Mesendoderm (in vitro differentiated cells): ENCODE measurements at regions not wholly inside any gene's neighbourhood (a gene's known extent, or its start where the extent isn't known, plus 50 kb on each side); places are given as distances from the start of the nearest gene placed in this dataset.
"Not testable (repeated sequence)": the region's sequence is repeated elsewhere in the genome, so short reads cannot be mapped to it uniquely, and the experiment has no call there.

Experiments used
- DNase-seq: peaks from one replicate; pipeline ENCODE4 v3.0.0; 2013
- H2AK5ac ChIP-seq: 2 replicates; pipeline ENCODE4 v1.6.1; 2013; ENCODE audit warnings: low read length, inconsistent platforms
- H2BK120ac ChIP-seq: 2 replicates; pipeline ENCODE4 v1.6.1; 2013; ENCODE audit warnings: low read depth, mild to moderate bottlenecking, low read length, moderate library complexity, mixed read lengths
- H2BK15ac ChIP-seq: replicated peaks from 2 replicates; pipeline ENCODE4 v1.6.1; 2013; ENCODE audit warnings: low read depth, mild to moderate bottlenecking, moderate library complexity
- H2BK5ac ChIP-seq: 2 replicates; pipeline ENCODE4 v1.6.1; 2013; ENCODE audit warnings: low read length, inconsistent platforms
- H3K18ac ChIP-seq: 2 replicates; pipeline ENCODE4 v1.6.1; 2013; ENCODE audit warnings: mild to moderate bottlenecking, low read length, mixed read lengths
- H3K23ac ChIP-seq: one replicate; pipeline ENCODE4 v1.6.1; 2013; ENCODE audit warnings: low read length
- H3K27ac ChIP-seq: 2 replicates; pipeline ENCODE4 v1.5.1; 2013; ENCODE audit warnings: low read depth, mild to moderate bottlenecking, inconsistent platforms, low read length, moderate library complexity
- H3K27me3 ChIP-seq: 2 replicates; pipeline ENCODE4 v1.6.1; 2013; ENCODE audit warnings: low read length, control low read depth, mild to moderate bottlenecking, inconsistent platforms; ENCODE audit not compliant: insufficient read depth, poor library complexity
- H3K36me3 ChIP-seq: 2 replicates; pipeline ENCODE4 v1.6.1; 2013; ENCODE audit warnings: low read length, inconsistent platforms; ENCODE audit not compliant: control insufficient read depth, insufficient read depth
- H3K4ac ChIP-seq: one replicate; pipeline ENCODE4 v1.6.1; 2013; ENCODE audit warnings: low read depth, mild to moderate bottlenecking, low read length, moderate library complexity
- H3K4me1 ChIP-seq: 2 replicates; pipeline ENCODE4 v1.6.1; 2013; ENCODE audit warnings: low read depth, low read length, inconsistent platforms; ENCODE audit not compliant: control insufficient read depth
- H3K4me2 ChIP-seq: 2 replicates; pipeline ENCODE4 v1.6.1; 2013; ENCODE audit warnings: low read length
- H3K4me3 ChIP-seq: 2 replicates; pipeline ENCODE4 v1.5.1; 2013; ENCODE audit warnings: mild to moderate bottlenecking, low read length
- H3K56ac ChIP-seq: one replicate; pipeline ENCODE4 v1.6.1; 2013; ENCODE audit warnings: low read length
- H3K79me1 ChIP-seq: 2 replicates; pipeline ENCODE4 v1.6.1; 2013; ENCODE audit warnings: low read length, inconsistent platforms
- H3K79me2 ChIP-seq: 2 replicates; pipeline ENCODE4 v1.6.1; 2013; ENCODE audit warnings: mild to moderate bottlenecking, low read length; ENCODE audit not compliant: control insufficient read depth, insufficient read depth
- H3K9ac ChIP-seq: 2 replicates; pipeline ENCODE4 v1.6.1; 2013; ENCODE audit warnings: low read length, inconsistent platforms
- H4K5ac ChIP-seq: one replicate; pipeline ENCODE4 v1.6.1; 2013; ENCODE audit warnings: low read length
- H4K8ac ChIP-seq: one replicate; pipeline ENCODE4 v1.6.1; 2013; ENCODE audit warnings: low read depth, mild to moderate bottlenecking, control low read depth, low read length, moderate library complexity
- WGBS: extraction: QIAGEN DNeasy Blood & Tissue Kit; methylation state at CpG from one replicate; pipeline ENCODE4 v1.1.7; 2013; ENCODE audit warnings: low lambda C conversion rate, missing lambda C conversion rate; ENCODE audit not compliant: insufficient coverage; ENCODE audit errors: extremely low coverage; 5-methylcytosine and 5-hydroxymethylcytosine counted together

GRCh38 chr4:141352909-141353525 lies 132.3 kb downstream of the ZNF330 start:
- DNase-seq = peak; percentile 87

GRCh38 chr4:141356321-141356962 lies 135.7 kb downstream of the ZNF330 start:
- Histone ChIP-seq H3K4me1 (peaks cover 3% of the 10 kb centered on the region), H3K79me2 (no peaks in the 10 kb centered on the region), H3K9ac (no peak overlapping the region), H3K36me3 (no peaks in the 10 kb centered on the region), H3K27ac (no peak overlapping the region), H3K4me3 (no peak overlapping the region), H2BK15ac (no peak overlapping the region), H3K4ac (no peak overlapping the region), H2AK5ac (no peak overlapping the region), H3K18ac (no peak overlapping the region), H2BK120ac (no peak overlapping the region), H3K79me1 (no peaks in the 10 kb centered on the region), H4K5ac (no peak overlapping the region), H3K27me3 (no peaks in the 10 kb centered on the region), H4K8ac (no peak overlapping the region), H3K56ac (no peak overlapping the region), H3K23ac (no peak overlapping the region), H2BK5ac (no peak overlapping the region), H3K4me2 (no peak overlapping the region)
- DNase-seq = no peak
- WGBS = no CpG with 5 or more reads among the region's 1 CpG

More at GRCh38 chr4:141352909-141353525, 132.3 kb downstream of the ZNF330 start:
- Histone ChIP-seq H3K27ac (peak overlapping the region; percentile 22), H3K4me2 (no peak overlapping the region), H3K36me3 (no peaks in the 10 kb centered on the region), H2BK15ac (no peak overlapping the region), H3K27me3 (no peaks in the 10 kb centered on the region), H3K79me2 (no peaks in the 10 kb centered on the region), H2BK120ac (no peak overlapping the region), H2AK5ac (no peak overlapping the region), H3K9ac (no peak overlapping the region), H3K4me3 (no peak overlapping the region), H3K4ac (no peak overlapping the region), H4K8ac (no peak overlapping the region), H3K56ac (peak overlapping the region; percentile 47), H3K18ac (no peak overlapping the region), H3K4me1 (peaks cover 6% of the 10 kb centered on the region), H3K79me1 (no peaks in the 10 kb centered on the region), H2BK5ac (peak overlapping the region; percentile 62), H3K23ac (no peak overlapping the region), H4K5ac (no peak overlapping the region)
- WGBS = 100% methylated on average over 1 of the region's 5 CpGs

- no peaks in the 10 kb centered on the region for H3K79me2 ChIP-seq
- H3K9ac ChIP-seq = no peak overlapping the region
- H2BK15ac ChIP-seq = no peak overlapping the region
- no peak overlapping the region for H2AK5ac ChIP-seq
- no peak overlapping the region for H3K27ac ChIP-seq
- no peak overlapping the region for H3K4ac ChIP-seq
- H3K4me3 ChIP-seq = no peak overlapping the region
- no peak overlapping the region for H4K8ac ChIP-seq
- H3K79me1 ChIP-seq = no peaks in the 10 kb centered on the region
- no peak overlapping the region for H3K18ac ChIP-seq
- no peaks in the 10 kb centered on the region for H3K36me3 ChIP-seq
- H3K23ac ChIP-seq = no peak overlapping the region
- no peak overlapping the region for H2BK5ac ChIP-seq
- no peak overlapping the region for H3K4me2 ChIP-seq
- no peaks in the 10 kb centered on the region for H3K27me3 ChIP-seq
- no peak for DNase-seq
- H2BK120ac ChIP-seq = no peak overlapping the region
- no peak overlapping the region for H4K5ac ChIP-seq
- peaks cover 3% of the 10 kb centered on the region for H3K4me1 ChIP-seq
- H3K56ac ChIP-seq = no peak overlapping the region
These were observed 136.3 kb downstream of the ZNF330 start for GRCh38 chr4:141356963-141357335.

- H4K8ac ChIP-seq, H3K4ac ChIP-seq, H3K9ac ChIP-seq, H3K27ac ChIP-seq, H2BK120ac ChIP-seq, H2BK15ac ChIP-seq, H3K79me2 ChIP-seq, H3K79me1 ChIP-seq, H3K27me3 ChIP-seq, H2BK5ac ChIP-seq, H3K4me2 ChIP-seq, DNase-seq, H2AK5ac ChIP-seq, H3K56ac ChIP-seq, H3K23ac ChIP-seq, H3K4me3 ChIP-seq, H3K4me1 ChIP-seq, H4K5ac ChIP-seq, H3K18ac ChIP-seq, H3K36me3 ChIP-seq: not testable (repeated sequence)
- no CpG with 5 or more reads among the region's 3 CpGs for WGBS
These were observed 147.5 kb downstream of the ZNF330 start for GRCh38 chr4:141368241-141368640.

GRCh38 chr4:141371206-141371605 lies 150.5 kb downstream of the ZNF330 start:
- Histone ChIP-seq H3K23ac (no peak overlapping the region), H2BK120ac (no peak overlapping the region), H3K27ac (no peak overlapping the region), H3K18ac (no peak overlapping the region), H3K4me2 (no peak overlapping the region), H3K56ac (no peak overlapping the region), H3K4ac (no peak overlapping the region), H2BK5ac (no peak overlapping the region), H3K79me1 (no peaks in the 10 kb centered on the region), H2AK5ac (no peak overlapping the region), H4K8ac (no peak overlapping the region), H2BK15ac (no peak overlapping the region), H3K4me3 (no peak overlapping the region), H3K79me2 (no peaks in the 10 kb centered on the region), H3K36me3 (no peaks in the 10 kb centered on the region), H3K27me3 (no peaks in the 10 kb centered on the region), H3K4me1 (no peaks in the 10 kb centered on the region), H3K9ac (no peak overlapping the region), H4K5ac (no peak overlapping the region)
- no peak for DNase-seq
- no CpG with 5 or more reads among the region's 3 CpGs for WGBS

- no peak overlapping the region for H4K5ac ChIP-seq
- no peak overlapping the region for H3K23ac ChIP-seq
- no peak overlapping the region for H3K18ac ChIP-seq
- H3K9ac ChIP-seq = no peak overlapping the region
- no peak overlapping the region for H4K8ac ChIP-seq
- H3K4me2 ChIP-seq = no peak overlapping the region
- H3K79me2 ChIP-seq = no peaks in the 10 kb centered on the region
- peak; percentile 85 for DNase-seq
- H3K27ac ChIP-seq = no peak overlapping the region
- H3K36me3 ChIP-seq = no peaks in the 10 kb centered on the region
- no peaks in the 10 kb centered on the region for H3K79me1 ChIP-seq
- H2BK5ac ChIP-seq = no peak overlapping the region
- no peak overlapping the region for H3K56ac ChIP-seq
- no CpG with 5 or more reads among the region's 2 CpGs for WGBS
- no peak overlapping the region for H2BK15ac ChIP-seq
- H3K4me1 ChIP-seq = no peaks in the 10 kb centered on the region
- no peak overlapping the region for H2BK120ac ChIP-seq
- no peaks in the 10 kb centered on the region for H3K27me3 ChIP-seq
- H3K4me3 ChIP-seq = no peak overlapping the region
- no peak overlapping the region for H3K4ac ChIP-seq
- H2AK5ac ChIP-seq = no peak overlapping the region
These were observed 155.2 kb downstream of the ZNF330 start for GRCh38 chr4:141375855-141376254.
